ENCODE measurements at regions not wholly inside any gene's neighbourhood (a gene's known extent, or its start where the extent isn't known, plus 50 kb on each side); places are given as distances from the start of the nearest gene placed in this dataset.
A peak's percentile ranks its signal among the peaks of the same experiment; 100 is the strongest.

GRCh38 chr22:34379825-34380224 lies 459.5 kb upstream of the LARGE1 start:
- Mint-ChIP-seq H3K27ac (no peak overlapping the region), H3K9me3 (peaks cover 0 to 12% (median 1%) of the 10 kb centered on the region in 7 donors), H3K4me3 (no peak overlapping the region), H3K36me3 (no peaks in the 10 kb centered on the region), H3K4me1 (no peaks in the 10 kb centered on the region), H3K27me3 (no peaks in the 10 kb centered on the region)
- DNase-seq (no peak), ATAC-seq (ENCODE audit: low read depth in 2 of 2) (no peak)
- H3K27me3 ChIP-seq (ENCODE audit: control insufficient read depth, insufficient read depth, low read length), result no peaks in the 10 kb centered on the region
- H3K27ac ChIP-seq (ENCODE audit: insufficient read depth, low read length, poor library complexity, severe bottlenecking), result no peak overlapping the region
- H3K4me3 ChIP-seq (ENCODE audit: low read depth, low read length), result no peak overlapping the region
- H3K9me3 ChIP-seq (ENCODE audit: control insufficient read depth in 2 of 2, low read length in 2 of 2), result peaks cover 0 to 2% of the 10 kb centered on the region in 2 experiments
- no peaks in the 10 kb centered on the region for H3K36me3 ChIP-seq (ENCODE audit: control insufficient read depth, insufficient read depth, low read length)
- H3K4me1 ChIP-seq (ENCODE audit: control insufficient read depth, insufficient read depth, low read length, poor library complexity, severe bottlenecking), result no peaks in the 10 kb centered on the region

GRCh38 chr22:34380532-34380931 lies 460.3 kb upstream of the LARGE1 start:
- Mint-ChIP-seq H3K9me3 (peaks cover 0 to 12% (median 1%) of the 10 kb centered on the region in 7 donors), H3K27ac (no peak overlapping the region), H3K4me3 (no peak overlapping the region), H3K4me1 (no peaks in the 10 kb centered on the region), H3K36me3 (no peaks in the 10 kb centered on the region), H3K27me3 (no peaks in the 10 kb centered on the region)
- Histone ChIP-seq H3K36me3 (ENCODE audit: control insufficient read depth, insufficient read depth, low read length) (no peaks in the 10 kb centered on the region), H3K4me1 (ENCODE audit: control insufficient read depth, insufficient read depth, low read length, poor library complexity, severe bottlenecking) (no peaks in the 10 kb centered on the region), H3K4me3 (ENCODE audit: low read depth, low read length) (no peak overlapping the region), H3K27me3 (ENCODE audit: control insufficient read depth, insufficient read depth, low read length) (no peaks in the 10 kb centered on the region), H3K9me3 (ENCODE audit: control insufficient read depth in 2 of 2, low read length in 2 of 2) (peaks cover 0 to 2% of the 10 kb centered on the region in 2 experiments), H3K27ac (ENCODE audit: insufficient read depth, low read length, poor library complexity, severe bottlenecking) (no peak overlapping the region)
- DNase-seq (no peak), ATAC-seq (ENCODE audit: low read depth in 2 of 2) (no peak)

- H3K27ac ChIP-seq (ENCODE audit: insufficient read depth, low read length, poor library complexity, severe bottlenecking), result no peak overlapping the region
- H3K4me3 ChIP-seq (ENCODE audit: low read depth, low read length), result no peak overlapping the region
- Mint-ChIP-seq H3K27ac (no peak overlapping the region), H3K4me1 (no peaks in the 10 kb centered on the region), H3K9me3 (peaks cover 0 to 25% (median 6%) of the 10 kb centered on the region in 7 donors), H3K27me3 (no peaks in the 10 kb centered on the region), H3K4me3 (no peak overlapping the region), H3K36me3 (no peaks in the 10 kb centered on the region)
- H3K9me3 ChIP-seq (ENCODE audit: control insufficient read depth in 2 of 2, low read length in 2 of 2), result peaks cover 0 to 7% of the 10 kb centered on the region in 2 experiments
- H3K27me3 ChIP-seq (ENCODE audit: control insufficient read depth, insufficient read depth, low read length), result no peaks in the 10 kb centered on the region
- H3K4me1 ChIP-seq (ENCODE audit: control insufficient read depth, insufficient read depth, low read length, poor library complexity, severe bottlenecking), result no peaks in the 10 kb centered on the region
- no peak for DNase-seq
- ATAC-seq (ENCODE audit: low read depth in 2 of 2), result no peak
- H3K36me3 ChIP-seq (ENCODE audit: control insufficient read depth, insufficient read depth, low read length), result no peaks in the 10 kb centered on the region
These were observed 470.1 kb upstream of the LARGE1 start for GRCh38 chr22:34390400-34390799.

- Histone ChIP-seq H3K27me3 (ENCODE audit: control insufficient read depth, insufficient read depth, low read length) (no peaks in the 10 kb centered on the region), H3K9me3 (ENCODE audit: control insufficient read depth in 2 of 2, low read length in 2 of 2) (peaks cover 2 to 3% of the 10 kb centered on the region in 2 experiments), H3K36me3 (ENCODE audit: control insufficient read depth, insufficient read depth, low read length) (no peaks in the 10 kb centered on the region), H3K4me1 (ENCODE audit: control insufficient read depth, insufficient read depth, low read length, poor library complexity, severe bottlenecking) (no peaks in the 10 kb centered on the region), H3K4me3 (ENCODE audit: low read depth, low read length) (no peak overlapping the region), H3K27ac (ENCODE audit: insufficient read depth, low read length, poor library complexity, severe bottlenecking) (no peak overlapping the region)
- Mint-ChIP-seq H3K4me1 (no peaks in the 10 kb centered on the region), H3K4me3 (no peak overlapping the region), H3K27me3 (no peaks in the 10 kb centered on the region), H3K9me3 (peaks cover 0 to 17% (median 1%) of the 10 kb centered on the region in 7 donors), H3K27ac (no peak overlapping the region), H3K36me3 (no peaks in the 10 kb centered on the region)
- ATAC-seq (ENCODE audit: low read depth in 2 of 2) (no peak), DNase-seq (no peak)
These were observed 475.1 kb upstream of the LARGE1 start for GRCh38 chr22:34395370-34395769.

- Histone ChIP-seq H3K9me3 (ENCODE audit: control insufficient read depth in 2 of 2, low read length in 2 of 2) (peaks cover 0 to 2% of the 10 kb centered on the region in 2 experiments), H3K27ac (ENCODE audit: insufficient read depth, low read length, poor library complexity, severe bottlenecking) (no peak overlapping the region), H3K4me3 (ENCODE audit: low read depth, low read length) (no peak overlapping the region), H3K36me3 (ENCODE audit: control insufficient read depth, insufficient read depth, low read length) (no peaks in the 10 kb centered on the region), H3K27me3 (ENCODE audit: control insufficient read depth, insufficient read depth, low read length) (no peaks in the 10 kb centered on the region), H3K4me1 (ENCODE audit: control insufficient read depth, insufficient read depth, low read length, poor library complexity, severe bottlenecking) (no peaks in the 10 kb centered on the region)
- ATAC-seq (ENCODE audit: low read depth in 2 of 2) (no peak), DNase-seq (no peak)
- no peaks in the 10 kb centered on the region for H3K36me3 Mint-ChIP-seq
- H3K27me3 Mint-ChIP-seq, result peaks cover 5% of the 10 kb centered on the region
- H3K9me3 Mint-ChIP-seq, result peaks cover 4 to 15% (median 5%) of the 10 kb centered on the region in 7 donors
- no peak overlapping the region for H3K27ac Mint-ChIP-seq
- no peaks in the 10 kb centered on the region for H3K4me1 Mint-ChIP-seq
- H3K4me3 Mint-ChIP-seq, result no peak overlapping the region
These were observed 483.4 kb upstream of the LARGE1 start for GRCh38 chr22:34403667-34404066.

- H3K9me3 Mint-ChIP-seq, result peaks cover 0 to 5% (median 1%) of the 10 kb centered on the region in 7 donors
- H3K9me3 ChIP-seq (ENCODE audit: control insufficient read depth in 2 of 2, low read length in 2 of 2), result no peaks in the 10 kb centered on the region
- H3K27me3 ChIP-seq (ENCODE audit: control insufficient read depth, insufficient read depth, low read length), result no peaks in the 10 kb centered on the region
- no peaks in the 10 kb centered on the region for H3K4me1 ChIP-seq (ENCODE audit: control insufficient read depth, insufficient read depth, low read length, poor library complexity, severe bottlenecking)
- no peak overlapping the region for H3K4me3 ChIP-seq (ENCODE audit: low read depth, low read length)
- no peaks in the 10 kb centered on the region for H3K36me3 Mint-ChIP-seq
- H3K27ac Mint-ChIP-seq, result no peak overlapping the region
- no peak overlapping the region for H3K27ac ChIP-seq (ENCODE audit: insufficient read depth, low read length, poor library complexity, severe bottlenecking)
- no peak overlapping the region for H3K4me3 Mint-ChIP-seq
- no peaks in the 10 kb centered on the region for H3K4me1 Mint-ChIP-seq
- H3K27me3 Mint-ChIP-seq, result no peaks in the 10 kb centered on the region
- no peaks in the 10 kb centered on the region for H3K36me3 ChIP-seq (ENCODE audit: control insufficient read depth, insufficient read depth, low read length)
- no peak for ATAC-seq (ENCODE audit: low read depth in 2 of 2)
- DNase-seq, result no peak
These were observed 489.8 kb upstream of the LARGE1 start for GRCh38 chr22:34410111-34410510.

GRCh38 chr22:34414467-34415440 lies 494.5 kb upstream of the LARGE1 start:
- Histone ChIP-seq H3K9me3 (ENCODE audit: control insufficient read depth in 2 of 2, low read length in 2 of 2) (no peaks in the 10 kb centered on the region), H3K4me1 (ENCODE audit: control insufficient read depth, insufficient read depth, low read length, poor library complexity, severe bottlenecking) (no peaks in the 10 kb centered on the region), H3K36me3 (ENCODE audit: control insufficient read depth, insufficient read depth, low read length) (no peaks in the 10 kb centered on the region), H3K27ac (ENCODE audit: insufficient read depth, low read length, poor library complexity, severe bottlenecking) (no peak overlapping the region), H3K4me3 (ENCODE audit: low read depth, low read length) (no peak overlapping the region), H3K27me3 (ENCODE audit: control insufficient read depth, insufficient read depth, low read length) (no peaks in the 10 kb centered on the region)
- no peak overlapping the region for H3K4me3 Mint-ChIP-seq
- no peak for ATAC-seq (ENCODE audit: low read depth in 2 of 2)
- no peaks in the 10 kb centered on the region for H3K27me3 Mint-ChIP-seq
- no peaks in the 10 kb centered on the region for H3K4me1 Mint-ChIP-seq
- H3K27ac Mint-ChIP-seq, result no peak overlapping the region
- peaks cover 0 to 3% (median 0%) of the 10 kb centered on the region in 7 donors for H3K9me3 Mint-ChIP-seq
- DNase-seq, result peak in 1 of 3 donors; percentile 36
- H3K36me3 Mint-ChIP-seq, result no peaks in the 10 kb centered on the region

All from CD4-positive, CD25-positive, alpha-beta regulatory T cell (primary cell).